ENCODE measurements at regions not wholly inside any gene's neighbourhood (a gene's known extent, or its start where the extent isn't known, plus 50 kb on each side); places are given as distances from the start of the nearest gene placed in this dataset.

GRCh38 chr3:107284612-107285011 lies 92.6 kb upstream of the CCDC54 start:
- no peaks in the 10 kb centered on the region for H3K4me1 ChIP-seq (ENCODE audit: control insufficient read depth, insufficient read depth, low read length)
- no peaks in the 10 kb centered on the region for H3K9me3 ChIP-seq (ENCODE audit: control insufficient read depth, low read depth, low read length)
- no CpG with 5 or more reads among the region's 1 CpG for WGBS (ENCODE audit: insufficient coverage, low lambda C conversion rate)
- H3K36me3 ChIP-seq (ENCODE audit: control insufficient read depth, insufficient read depth, low read length), result no peaks in the 10 kb centered on the region
- peaks cover 2% of the 10 kb centered on the region for H3K27me3 ChIP-seq (ENCODE audit: control insufficient read depth, insufficient read depth, low read length)
- H3K27ac ChIP-seq (ENCODE audit: low read length), result no peak overlapping the region
- DNase-seq, result no peak
- no peak overlapping the region for H3K4me3 ChIP-seq (ENCODE audit: low read length)

- Histone ChIP-seq H3K4me1 (ENCODE audit: control insufficient read depth, insufficient read depth, low read length) (no peaks in the 10 kb centered on the region), H3K4me3 (ENCODE audit: low read length) (no peak overlapping the region), H3K36me3 (ENCODE audit: control insufficient read depth, insufficient read depth, low read length) (no peaks in the 10 kb centered on the region), H3K27me3 (ENCODE audit: control insufficient read depth, insufficient read depth, low read length) (peaks cover 2% of the 10 kb centered on the region), H3K27ac (ENCODE audit: low read length) (no peak overlapping the region), H3K9me3 (ENCODE audit: control insufficient read depth, low read depth, low read length) (no peaks in the 10 kb centered on the region)
- WGBS (ENCODE audit: insufficient coverage, low lambda C conversion rate), result no CpG with 5 or more reads among the region's 2 CpGs
- DNase-seq, result no peak
These were observed 92.0 kb upstream of the CCDC54 start for GRCh38 chr3:107285197-107285596.

GRCh38 chr3:107289354-107289753 lies 87.9 kb upstream of the CCDC54 start:
- Histone ChIP-seq H3K27ac (ENCODE audit: low read length) (no peak overlapping the region), H3K36me3 (ENCODE audit: control insufficient read depth, insufficient read depth, low read length) (no peaks in the 10 kb centered on the region)
- DNase-seq, result no peak

GRCh38 chr3:107294117-107294516 lies 83.1 kb upstream of the CCDC54 start:
- DNase-seq, result no peak
- H3K27me3 ChIP-seq (ENCODE audit: control insufficient read depth, insufficient read depth, low read length), result no peaks in the 10 kb centered on the region
- no peak overlapping the region for H3K27ac ChIP-seq (ENCODE audit: low read length)
- H3K36me3 ChIP-seq (ENCODE audit: control insufficient read depth, insufficient read depth, low read length), result no peaks in the 10 kb centered on the region
- H3K9me3 ChIP-seq (ENCODE audit: control insufficient read depth, low read depth, low read length), result peaks cover 8% of the 10 kb centered on the region
- H3K4me1 ChIP-seq (ENCODE audit: control insufficient read depth, insufficient read depth, low read length), result no peaks in the 10 kb centered on the region
- whole genome bisulfite sequencing (ENCODE audit: insufficient coverage, low lambda C conversion rate), result 83% methylated on average over 1 of the region's 1 CpG
- no peak overlapping the region for H3K4me3 ChIP-seq (ENCODE audit: low read length)

More at GRCh38 chr3:107289354-107289753, 87.9 kb upstream of the CCDC54 start:
- Histone ChIP-seq H3K4me1 (ENCODE audit: control insufficient read depth, insufficient read depth, low read length) (no peaks in the 10 kb centered on the region), H3K9me3 (ENCODE audit: control insufficient read depth, low read depth, low read length) (peaks cover 2% of the 10 kb centered on the region), H3K27me3 (ENCODE audit: control insufficient read depth, insufficient read depth, low read length) (no peaks in the 10 kb centered on the region), H3K4me3 (ENCODE audit: low read length) (no peak overlapping the region)

GRCh38 chr3:107297597-107297996 lies 79.6 kb upstream of the CCDC54 start:
- Histone ChIP-seq H3K4me3 (ENCODE audit: low read length) (no peak overlapping the region), H3K9me3 (ENCODE audit: control insufficient read depth, low read depth, low read length) (peaks cover 8% of the 10 kb centered on the region), H3K4me1 (ENCODE audit: control insufficient read depth, insufficient read depth, low read length) (no peaks in the 10 kb centered on the region), H3K36me3 (ENCODE audit: control insufficient read depth, insufficient read depth, low read length) (no peaks in the 10 kb centered on the region), H3K27me3 (ENCODE audit: control insufficient read depth, insufficient read depth, low read length) (no peaks in the 10 kb centered on the region), H3K27ac (ENCODE audit: low read length) (no peak overlapping the region)
- no CpG with 5 or more reads among the region's 3 CpGs for WGBS (ENCODE audit: insufficient coverage, low lambda C conversion rate)
- DNase-seq, result no peak

- no peaks in the 10 kb centered on the region for H3K36me3 ChIP-seq (ENCODE audit: control insufficient read depth, insufficient read depth, low read length)
- H3K4me3 ChIP-seq (ENCODE audit: low read length), result no peak overlapping the region
- no peaks in the 10 kb centered on the region for H3K27me3 ChIP-seq (ENCODE audit: control insufficient read depth, insufficient read depth, low read length)
- WGBS (ENCODE audit: insufficient coverage, low lambda C conversion rate), result 100% methylated on average over 1 of the region's 2 CpGs
- H3K9me3 ChIP-seq (ENCODE audit: control insufficient read depth, low read depth, low read length), result no peaks in the 10 kb centered on the region
- H3K27ac ChIP-seq (ENCODE audit: low read length), result no peak overlapping the region
- no peak for DNase-seq
- no peaks in the 10 kb centered on the region for H3K4me1 ChIP-seq (ENCODE audit: control insufficient read depth, insufficient read depth, low read length)
These were observed 70.0 kb upstream of the CCDC54 start for GRCh38 chr3:107307205-107307604.

GRCh38 chr3:107308716-107309115 lies 68.5 kb upstream of the CCDC54 start:
- Histone ChIP-seq H3K4me1 (ENCODE audit: control insufficient read depth, insufficient read depth, low read length) (no peaks in the 10 kb centered on the region), H3K27ac (ENCODE audit: low read length) (no peak overlapping the region), H3K36me3 (ENCODE audit: control insufficient read depth, insufficient read depth, low read length) (no peaks in the 10 kb centered on the region), H3K27me3 (ENCODE audit: control insufficient read depth, insufficient read depth, low read length) (no peaks in the 10 kb centered on the region), H3K4me3 (ENCODE audit: low read length) (no peak overlapping the region), H3K9me3 (ENCODE audit: control insufficient read depth, low read depth, low read length) (no peaks in the 10 kb centered on the region)
- WGBS (ENCODE audit: insufficient coverage, low lambda C conversion rate), result no CpG with 5 or more reads among the region's 2 CpGs
- DNase-seq, result no peak

GRCh38 chr3:107309312-107309711 lies 67.9 kb upstream of the CCDC54 start:
- no peaks in the 10 kb centered on the region for H3K9me3 ChIP-seq (ENCODE audit: control insufficient read depth, low read depth, low read length)
- no peaks in the 10 kb centered on the region for H3K36me3 ChIP-seq (ENCODE audit: control insufficient read depth, insufficient read depth, low read length)
- WGBS (ENCODE audit: insufficient coverage, low lambda C conversion rate), result no CpG with 5 or more reads among the region's 1 CpG
- no peaks in the 10 kb centered on the region for H3K27me3 ChIP-seq (ENCODE audit: control insufficient read depth, insufficient read depth, low read length)
- no peak for DNase-seq
- no peak overlapping the region for H3K27ac ChIP-seq (ENCODE audit: low read length)
- H3K4me3 ChIP-seq (ENCODE audit: low read length), result no peak overlapping the region
- no peaks in the 10 kb centered on the region for H3K4me1 ChIP-seq (ENCODE audit: control insufficient read depth, insufficient read depth, low read length)

GRCh38 chr3:107313711-107314110 lies 63.5 kb upstream of the CCDC54 start:
- Histone ChIP-seq H3K36me3 (ENCODE audit: control insufficient read depth, insufficient read depth, low read length) (no peaks in the 10 kb centered on the region), H3K9me3 (ENCODE audit: control insufficient read depth, low read depth, low read length) (no peaks in the 10 kb centered on the region), H3K27me3 (ENCODE audit: control insufficient read depth, insufficient read depth, low read length) (no peaks in the 10 kb centered on the region), H3K27ac (ENCODE audit: low read length) (no peak overlapping the region), H3K4me1 (ENCODE audit: control insufficient read depth, insufficient read depth, low read length) (no peaks in the 10 kb centered on the region), H3K4me3 (ENCODE audit: low read length) (no peak overlapping the region)
- 83% methylated on average over 2 of the region's 3 CpGs for WGBS (ENCODE audit: insufficient coverage, low lambda C conversion rate)
- DNase-seq, result no peak

GRCh38 chr3:107315141-107315540 lies 62.1 kb upstream of the CCDC54 start:
- no peak for DNase-seq
- Histone ChIP-seq H3K27ac (ENCODE audit: low read length) (no peak overlapping the region), H3K4me1 (ENCODE audit: control insufficient read depth, insufficient read depth, low read length) (no peaks in the 10 kb centered on the region), H3K27me3 (ENCODE audit: control insufficient read depth, insufficient read depth, low read length) (no peaks in the 10 kb centered on the region), H3K36me3 (ENCODE audit: control insufficient read depth, insufficient read depth, low read length) (no peaks in the 10 kb centered on the region), H3K4me3 (ENCODE audit: low read length) (no peak overlapping the region), H3K9me3 (ENCODE audit: control insufficient read depth, low read depth, low read length) (no peaks in the 10 kb centered on the region)
- 94% methylated on average over 3 of the region's 4 CpGs for WGBS (ENCODE audit: insufficient coverage, low lambda C conversion rate)

GRCh38 chr3:107323723-107324122 lies 53.5 kb upstream of the CCDC54 start:
- Histone ChIP-seq H3K4me3 (ENCODE audit: low read length) (no peak overlapping the region), H3K27ac (ENCODE audit: low read length) (no peak overlapping the region), H3K27me3 (ENCODE audit: control insufficient read depth, insufficient read depth, low read length) (no peaks in the 10 kb centered on the region), H3K4me1 (ENCODE audit: control insufficient read depth, insufficient read depth, low read length) (no peaks in the 10 kb centered on the region), H3K9me3 (ENCODE audit: control insufficient read depth, low read depth, low read length) (no peaks in the 10 kb centered on the region), H3K36me3 (ENCODE audit: control insufficient read depth, insufficient read depth, low read length) (no peaks in the 10 kb centered on the region)
- DNase-seq, result no peak
- WGBS (ENCODE audit: insufficient coverage, low lambda C conversion rate), result no CpG with 5 or more reads among the region's 2 CpGs
